Stimulated activated CD4-positive, alpha-beta T cell treated with anti-CD3 and anti-CD28 coated beads, TNF-alpha, amount 100 ng/mL, for 24 hours (primary cell): ENCODE measurements at regions not wholly inside any gene's neighbourhood (a gene's known extent, or its start where the extent isn't known, plus 50 kb on each side); places are given as distances from the start of the nearest gene placed in this dataset.
"Not testable (repeated sequence)": the region's sequence is repeated elsewhere in the genome, so short reads cannot be mapped to it uniquely, and the experiment has no call there.

ENCODE experiments used
- DNase-seq, 3 experiments: peaks; one replicate each; pipeline ENCODE4 v3.0.0-alpha.2; 2020; ENCODE audit warnings: low read depth in 3 of 3

GRCh38 chr5:130836729-130837649 lies 328.1 kb downstream of the HINT1 start:
- no peak for DNase-seq

- not testable (repeated sequence) for DNase-seq
These were observed 347.3 kb downstream of the HINT1 start for GRCh38 chr5:130817598-130818384.

GRCh38 chr5:130815246-130815645 lies 349.8 kb downstream of the HINT1 start:
- no peak for DNase-seq

GRCh38 chr5:130808691-130809090 lies 356.4 kb downstream of the HINT1 start:
- DNase-seq, result no peak

- DNase-seq, result no peak
These were observed 359.4 kb downstream of the HINT1 start for GRCh38 chr5:130805648-130806047.

- DNase-seq, result no peak
These were observed 360.0 kb downstream of the HINT1 start for GRCh38 chr5:130805036-130805435.

- DNase-seq, result no peak
These were observed 363.1 kb downstream of the HINT1 start for GRCh38 chr5:130801963-130802362.

- no peak for DNase-seq
These were observed 366.0 kb downstream of the HINT1 start for GRCh38 chr5:130799015-130799414.

GRCh38 chr5:130797303-130797702 lies 367.8 kb downstream of the HINT1 start:
- no peak for DNase-seq

GRCh38 chr5:130796902-130797301 lies 368.2 kb downstream of the HINT1 start:
- no peak for DNase-seq

GRCh38 chr5:130796032-130796431 lies 369.0 kb downstream of the HINT1 start:
- DNase-seq, result no peak

GRCh38 chr5:130795037-130795436 lies 370.0 kb downstream of the HINT1 start:
- DNase-seq, result no peak

- DNase-seq, result no peak
These were observed 387.3 kb downstream of the HINT1 start for GRCh38 chr5:130777794-130778193.

GRCh38 chr5:130773813-130774212 lies 391.2 kb downstream of the HINT1 start:
- no peak for DNase-seq

- no peak for DNase-seq
These were observed 403.0 kb downstream of the HINT1 start for GRCh38 chr5:130762031-130762430.

GRCh38 chr5:130759061-130759460 lies 406.0 kb downstream of the HINT1 start:
- no peak for DNase-seq

- DNase-seq, result no peak
These were observed 417.5 kb downstream of the HINT1 start for GRCh38 chr5:130747556-130747955.

GRCh38 chr5:130746641-130747040 lies 418.4 kb downstream of the HINT1 start:
- not testable (repeated sequence) for DNase-seq

- DNase-seq, result no peak
These were observed 422.0 kb downstream of the HINT1 start for GRCh38 chr5:130743092-130743491.

- DNase-seq, result no peak
These were observed 424.9 kb downstream of the HINT1 start for GRCh38 chr5:130740047-130740569.

- DNase-seq, result no peak
These were observed 433.2 kb downstream of the HINT1 start for GRCh38 chr5:130731839-130732238.

GRCh38 chr5:130729541-130729940 lies 435.5 kb downstream of the HINT1 start:
- DNase-seq, result no peak

- DNase-seq, result no peak
These were observed 437.2 kb downstream of the HINT1 start for GRCh38 chr5:130727830-130728229.
